ENCODE measurements at regions not wholly inside any gene's neighbourhood (a gene's known extent, or its start where the extent isn't known, plus 50 kb on each side); places are given as distances from the start of the nearest gene placed in this dataset.

DNA sequence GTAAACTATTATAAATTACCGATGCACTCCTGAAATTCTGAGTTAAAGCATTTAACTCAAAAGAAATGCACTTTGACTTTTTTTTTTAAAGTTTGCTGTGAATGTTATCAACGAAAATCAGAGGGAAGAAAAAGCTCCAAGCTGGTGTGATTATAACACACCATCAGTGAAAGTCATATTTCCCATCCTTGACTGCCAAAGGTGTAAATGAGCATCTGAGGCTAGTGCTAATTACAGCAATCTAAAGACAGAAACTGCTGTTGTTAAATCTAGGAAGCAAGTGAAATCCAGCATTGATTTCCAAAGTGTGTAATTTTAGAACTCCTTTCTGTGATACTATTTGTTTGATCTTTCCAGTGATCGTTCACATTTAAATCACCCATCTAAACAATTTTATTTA is 1538.8 kb downstream of the TECRL start:
- H3K36me3 ChIP-seq, result no peaks in the 10 kb centered on the region
- H3K4me1 ChIP-seq, result no peaks in the 10 kb centered on the region
- no peak overlapping the region for H3K27ac ChIP-seq
- TF ChIP-seq, protein P1, sequence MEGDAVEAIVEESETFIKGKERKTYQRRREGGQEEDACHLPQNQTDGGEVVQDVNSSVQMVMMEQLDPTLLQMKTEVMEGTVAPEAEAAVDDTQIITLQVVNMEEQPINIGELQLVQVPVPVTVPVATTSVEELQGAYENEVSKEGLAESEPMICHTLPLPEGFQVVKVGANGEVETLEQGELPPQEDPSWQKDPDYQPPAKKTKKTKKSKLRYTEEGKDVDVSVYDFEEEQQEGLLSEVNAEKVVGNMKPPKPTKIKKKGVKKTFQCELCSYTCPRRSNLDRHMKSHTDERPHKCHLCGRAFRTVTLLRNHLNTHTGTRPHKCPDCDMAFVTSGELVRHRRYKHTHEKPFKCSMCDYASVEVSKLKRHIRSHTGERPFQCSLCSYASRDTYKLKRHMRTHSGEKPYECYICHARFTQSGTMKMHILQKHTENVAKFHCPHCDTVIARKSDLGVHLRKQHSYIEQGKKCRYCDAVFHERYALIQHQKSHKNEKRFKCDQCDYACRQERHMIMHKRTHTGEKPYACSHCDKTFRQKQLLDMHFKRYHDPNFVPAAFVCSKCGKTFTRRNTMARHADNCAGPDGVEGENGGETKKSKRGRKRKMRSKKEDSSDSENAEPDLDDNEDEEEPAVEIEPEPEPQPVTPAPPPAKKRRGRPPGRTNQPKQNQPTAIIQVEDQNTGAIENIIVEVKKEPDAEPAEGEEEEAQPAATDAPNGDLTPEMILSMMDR (IDR thresholded peaks at IDR 0.05), result no peak
- TF ChIP-seq POLR2A (IDR thresholded peaks at IDR 0.05), result no peak
- DNase-seq, result no peak
- H3K27me3 ChIP-seq, result no peaks in the 10 kb centered on the region
- no peak overlapping the region for H3K4me3 ChIP-seq
- H3K9me3 ChIP-seq, result no peaks in the 10 kb centered on the region

DNA sequence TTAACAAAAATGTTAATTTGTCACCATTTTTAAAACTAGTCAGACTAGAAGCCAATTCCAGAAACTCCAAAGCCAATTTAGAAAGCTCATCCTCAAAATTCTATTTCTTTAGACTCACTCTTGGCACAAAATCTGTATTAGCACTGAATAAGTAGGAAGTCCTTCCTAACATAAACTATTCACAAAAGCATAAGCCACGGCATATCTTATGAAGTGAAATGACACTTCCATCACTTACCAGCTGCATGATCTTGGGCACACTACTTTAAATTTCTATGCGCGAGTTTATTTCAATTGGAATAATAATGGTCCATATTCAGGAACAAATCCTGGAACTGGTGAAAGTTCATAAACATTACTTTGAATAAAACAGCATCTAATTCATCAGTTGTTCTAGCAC is 1544.0 kb downstream of the TECRL start:
- Histone ChIP-seq H3K27ac (no peak overlapping the region), H3K27me3 (no peaks in the 10 kb centered on the region), H3K36me3 (no peaks in the 10 kb centered on the region), H3K4me1 (no peaks in the 10 kb centered on the region), H3K4me3 (no peak overlapping the region), H3K9me3 (no peaks in the 10 kb centered on the region)
- DNase-seq, result no peak
- no peak for TF ChIP-seq POLR2A (IDR thresholded peaks at IDR 0.05)
- TF ChIP-seq, protein P1 (IDR thresholded peaks at IDR 0.05), result no peak

- TF ChIP-seq POLR2A (IDR thresholded peaks at IDR 0.05), result no peak
- TF ChIP-seq, protein P1 (IDR thresholded peaks at IDR 0.05), result no peak
- no peak overlapping the region for H3K27ac ChIP-seq
- H3K36me3 ChIP-seq, result no peaks in the 10 kb centered on the region
- H3K4me1 ChIP-seq, result no peaks in the 10 kb centered on the region
- DNase-seq, result no peak
- H3K27me3 ChIP-seq, result no peaks in the 10 kb centered on the region
- H3K9me3 ChIP-seq, result no peaks in the 10 kb centered on the region
- H3K4me3 ChIP-seq, result no peak overlapping the region
These were observed 1559.6 kb downstream of the TECRL start for GRCh38 chr4:62849696-62850095.

GRCh38 chr4:62835631-62836030 is 1573.6 kb downstream of the TECRL start:
- H3K9me3 ChIP-seq, result no peaks in the 10 kb centered on the region
- TF ChIP-seq, protein P1 (IDR thresholded peaks at IDR 0.05), result no peak
- no peak for TF ChIP-seq POLR2A (IDR thresholded peaks at IDR 0.05)

GRCh38 chr4:62822306-62822705 is 1586.9 kb downstream of the TECRL start:
- TF ChIP-seq POLR2A (IDR thresholded peaks at IDR 0.05), result no peak
- TF ChIP-seq, protein P1 (IDR thresholded peaks at IDR 0.05), result no peak
- Histone ChIP-seq H3K4me3 (no peak overlapping the region), H3K9me3 (no peaks in the 10 kb centered on the region), H3K4me1 (no peaks in the 10 kb centered on the region), H3K36me3 (no peaks in the 10 kb centered on the region), H3K27ac (no peak overlapping the region), H3K27me3 (no peaks in the 10 kb centered on the region)
- DNase-seq, result no peak

More at GRCh38 chr4:62835631-62836030, 1573.6 kb downstream of the TECRL start:
- Histone ChIP-seq H3K4me3 (no peak overlapping the region), H3K27me3 (no peaks in the 10 kb centered on the region), H3K4me1 (no peaks in the 10 kb centered on the region), H3K27ac (no peak overlapping the region), H3K36me3 (no peaks in the 10 kb centered on the region)
- no peak for DNase-seq

- no peak for DNase-seq
- TF ChIP-seq, protein P1 (IDR thresholded peaks at IDR 0.05), result no peak
- no peak for TF ChIP-seq POLR2A (IDR thresholded peaks at IDR 0.05)
- no peak overlapping the region for H3K27ac ChIP-seq
These were observed 1592.7 kb downstream of the TECRL start for GRCh38 chr4:62816566-62816965.

More at GRCh38 chr4:62816566-62816965, 1592.7 kb downstream of the TECRL start:
- Histone ChIP-seq H3K9me3 (no peaks in the 10 kb centered on the region), H3K36me3 (no peaks in the 10 kb centered on the region), H3K27me3 (no peaks in the 10 kb centered on the region), H3K4me3 (no peak overlapping the region), H3K4me1 (no peaks in the 10 kb centered on the region)

All from Peyer's patch (tissue), 4 donors.